ENCODE measurements at regions not wholly inside any gene's neighbourhood (a gene's known extent, or its start where the extent isn't known, plus 50 kb on each side); places are given as distances from the start of the nearest gene placed in this dataset.
"Not testable (repeated sequence)": the region's sequence is repeated elsewhere in the genome, so short reads cannot be mapped to it uniquely, and the experiment has no call there.

DNA sequence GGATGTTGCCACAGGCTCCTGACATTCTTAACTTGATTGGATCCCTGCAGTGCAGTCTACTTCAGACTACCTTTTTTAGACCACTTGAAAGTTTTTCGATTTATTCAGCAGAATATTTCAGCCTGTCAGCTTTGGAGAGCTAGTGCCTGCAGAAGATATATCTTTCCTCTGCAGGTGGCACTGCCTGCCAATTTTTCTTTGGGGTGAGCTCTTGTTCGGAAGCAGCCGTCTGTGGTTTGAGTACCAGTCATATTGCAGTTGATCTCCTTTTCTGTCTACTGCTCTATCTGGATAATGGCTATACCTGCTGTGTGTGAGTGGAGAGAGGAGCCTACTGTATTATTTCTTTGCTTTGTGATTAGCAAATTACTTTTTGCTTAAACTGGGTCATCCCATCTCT, 1486.9 kb downstream of the KHDRBS2 start:
- not testable (repeated sequence) for H3K27me3 ChIP-seq; H3K4me1 ChIP-seq; H3K27ac ChIP-seq; H3K4me3 ChIP-seq; DNase-seq (ENCODE audit: low spot score in 2 of 2); H3K36me3 ChIP-seq; H3K9me3 ChIP-seq
- peak in 1 of 5 experiments; percentile 13 for TF ChIP-seq CTCF (IDR thresholded peaks at IDR 0.05)
- WGBS, 2 donors = 13 to 23% methylated on average over 3 of the region's 3 CpGs

DNA sequence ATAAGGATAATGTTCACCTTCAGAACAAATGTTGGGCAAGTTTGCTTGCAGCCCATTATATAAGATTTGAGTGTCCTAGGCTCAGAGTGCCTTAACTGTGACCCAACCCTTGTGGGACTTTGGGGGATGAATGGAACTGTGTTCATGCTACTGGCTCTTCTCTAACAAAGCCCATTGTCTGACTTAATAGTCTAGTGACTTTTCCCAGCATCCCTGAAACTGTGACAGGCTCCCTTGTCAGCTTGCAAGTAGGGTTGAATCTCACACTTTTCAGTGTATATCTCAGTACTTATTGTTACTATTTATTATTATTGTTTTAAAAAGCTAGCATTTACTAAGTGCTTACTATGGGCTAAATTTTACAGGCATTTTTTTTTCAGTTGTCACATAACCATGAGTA, 1488.2 kb downstream of the KHDRBS2 start:
- not testable (repeated sequence) for H3K9me3 ChIP-seq; H3K27me3 ChIP-seq; H3K36me3 ChIP-seq; H3K27ac ChIP-seq; H3K4me1 ChIP-seq; H3K4me3 ChIP-seq; DNase-seq (ENCODE audit: low spot score in 2 of 2)

GRCh38 chr6:60789601-60790000, 1496.4 kb downstream of the KHDRBS2 start:
- H3K27me3 ChIP-seq = not testable (repeated sequence)
- 89 to 92% methylated on average over 13 of the region's 13 CpGs for WGBS, 2 donors

GRCh38 chr6:60782698-60783464, 1503.1 kb downstream of the KHDRBS2 start:
- H3K36me3 ChIP-seq; H3K4me1 ChIP-seq; H3K4me3 ChIP-seq; DNase-seq (ENCODE audit: low spot score in 2 of 2); H3K9me3 ChIP-seq; H3K27ac ChIP-seq; H3K27me3 ChIP-seq: not testable (repeated sequence)
- 90% methylated on average over 4 of the region's 4 CpGs for WGBS, 2 donors

More at GRCh38 chr6:60789601-60790000, 1496.4 kb downstream of the KHDRBS2 start:
- H3K9me3 ChIP-seq; H3K27ac ChIP-seq; H3K36me3 ChIP-seq; H3K4me1 ChIP-seq; H3K4me3 ChIP-seq; DNase-seq (ENCODE audit: low spot score in 2 of 2): not testable (repeated sequence)

DNA sequence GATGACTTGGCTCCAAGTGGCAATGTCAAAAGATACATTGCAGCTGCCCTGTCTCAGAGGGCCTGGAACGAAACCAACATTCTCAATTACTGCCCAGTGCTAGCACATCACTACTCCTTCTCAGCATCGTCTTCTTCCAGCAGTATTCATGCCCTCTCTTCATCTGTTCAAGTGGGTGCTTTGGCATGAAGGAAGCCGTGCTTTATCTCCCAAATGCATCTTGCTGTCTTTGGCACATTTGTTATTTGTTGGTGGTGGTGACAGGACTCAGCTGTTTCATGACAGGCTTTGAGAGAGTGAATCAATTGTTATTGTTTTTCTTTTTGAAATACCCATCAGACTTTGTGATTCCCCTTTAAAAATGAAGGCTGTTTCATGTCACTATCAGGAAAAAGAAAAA, 1506.4 kb downstream of the KHDRBS2 start:
- DNase-seq (ENCODE audit: low spot score in 2 of 2); H3K4me1 ChIP-seq; H3K4me3 ChIP-seq; H3K27me3 ChIP-seq; H3K36me3 ChIP-seq; H3K27ac ChIP-seq; H3K9me3 ChIP-seq: not testable (repeated sequence)
- WGBS, 2 donors = 66 to 68% methylated on average over 3 of the region's 3 CpGs

- H3K27me3 ChIP-seq; H3K4me3 ChIP-seq; H3K36me3 ChIP-seq; H3K4me1 ChIP-seq; H3K9me3 ChIP-seq; DNase-seq (ENCODE audit: low spot score in 2 of 2); H3K27ac ChIP-seq: not testable (repeated sequence)
- 77 to 85% methylated on average over 4 of the region's 4 CpGs for WGBS, 2 donors
These were observed 1518.1 kb downstream of the KHDRBS2 start for GRCh38 chr6:60767791-60768499.

DNA sequence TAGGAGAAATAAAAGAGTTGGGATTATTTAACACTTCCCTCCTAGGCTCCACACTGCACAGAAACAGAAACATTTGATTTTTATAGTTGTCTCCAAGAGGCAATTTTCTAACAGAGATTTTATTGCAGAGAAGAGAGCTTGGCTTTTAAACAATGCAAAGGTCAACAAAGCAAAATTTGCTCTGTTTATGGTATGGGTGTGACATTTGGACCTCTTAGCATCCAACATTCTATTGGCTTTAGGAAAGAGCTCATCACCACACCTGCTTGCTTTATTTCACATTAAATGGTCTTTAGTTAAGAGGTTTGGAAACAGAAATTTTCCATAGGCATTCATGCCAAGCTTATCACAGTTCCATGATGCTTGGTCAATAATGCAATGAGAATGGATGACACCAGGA, 1520.7 kb downstream of the KHDRBS2 start:
- not testable (repeated sequence) for H3K4me3 ChIP-seq; H3K9me3 ChIP-seq; H3K27me3 ChIP-seq; H3K27ac ChIP-seq; DNase-seq (ENCODE audit: low spot score in 2 of 2); H3K36me3 ChIP-seq; H3K4me1 ChIP-seq

GRCh38 chr6:60763464-60764080, 1522.5 kb downstream of the KHDRBS2 start:
- 35 to 44% methylated on average over 2 to 3 of the region's 4 CpGs for WGBS, 2 donors
- not testable (repeated sequence) for H3K36me3 ChIP-seq; H3K27me3 ChIP-seq; H3K9me3 ChIP-seq; DNase-seq (ENCODE audit: low spot score in 2 of 2); H3K4me3 ChIP-seq; H3K27ac ChIP-seq; H3K4me1 ChIP-seq

DNA sequence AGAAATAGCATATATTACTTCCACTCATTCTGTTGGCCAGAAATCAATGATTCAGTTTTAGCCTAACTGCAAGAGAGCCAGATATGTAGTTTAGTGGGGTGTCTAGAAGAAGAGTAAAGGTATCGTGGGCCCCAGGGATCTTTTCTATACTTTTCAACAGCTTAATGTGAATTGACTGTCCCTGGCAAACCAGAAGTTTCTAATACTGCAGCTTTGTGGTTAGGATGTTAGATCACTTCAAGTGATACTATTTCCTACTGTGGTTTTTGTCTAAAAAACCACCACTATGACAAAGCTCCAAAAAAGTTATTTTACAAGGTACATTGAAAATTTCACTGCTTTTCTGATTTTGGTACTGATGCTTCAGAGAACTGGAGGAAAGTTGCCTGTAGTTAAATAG, 1525.1 kb downstream of the KHDRBS2 start:
- H3K9me3 ChIP-seq; H3K4me3 ChIP-seq; DNase-seq (ENCODE audit: low spot score in 2 of 2); H3K27me3 ChIP-seq; H3K4me1 ChIP-seq; H3K27ac ChIP-seq; H3K36me3 ChIP-seq: not testable (repeated sequence)
- 56 to 78% methylated on average over 1 of the region's 1 CpG for WGBS, 2 donors

DNA sequence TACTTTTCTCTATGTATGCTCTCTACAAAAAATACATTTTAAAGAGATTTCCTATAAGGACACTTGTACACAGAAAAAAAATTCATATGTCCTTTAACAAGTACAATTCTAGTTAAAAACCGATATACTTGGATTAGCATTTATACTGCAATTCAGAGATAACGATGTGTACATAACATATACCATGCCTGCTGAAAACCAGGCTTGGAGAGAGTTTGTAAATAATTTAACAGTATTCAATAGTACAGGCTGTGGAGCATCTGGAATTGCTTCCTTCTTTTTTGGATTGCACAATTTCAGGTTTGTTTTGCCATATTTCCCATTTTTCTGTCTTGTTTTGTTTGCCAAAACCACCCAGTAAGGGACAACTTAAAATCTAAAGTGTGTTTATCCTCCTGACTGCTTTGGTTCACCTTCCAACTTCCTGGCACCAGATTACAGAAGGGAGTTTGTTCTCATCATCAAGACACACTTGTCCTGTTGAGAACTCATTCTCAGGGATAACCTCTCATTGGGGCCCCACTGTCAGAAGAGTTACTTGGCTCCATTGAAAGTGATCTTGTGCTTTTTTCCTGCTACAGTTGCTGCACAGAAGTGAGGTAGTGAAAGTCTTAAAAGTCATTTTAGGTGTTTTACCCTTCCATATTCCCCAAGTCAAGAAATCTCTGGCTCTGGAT, 1526.7 kb downstream of the KHDRBS2 start:
- H3K9me3 ChIP-seq = peaks cover 0 to 12% (median 0%) of the 10 kb centered on the region in 4 donors
- not testable (repeated sequence) for H3K4me1 ChIP-seq; H3K36me3 ChIP-seq; H3K27me3 ChIP-seq; H3K4me3 ChIP-seq; H3K27ac ChIP-seq; DNase-seq (ENCODE audit: low spot score in 2 of 2)
- 78 to 87% methylated on average over 2 of the region's 2 CpGs for WGBS, 2 donors

DNA sequence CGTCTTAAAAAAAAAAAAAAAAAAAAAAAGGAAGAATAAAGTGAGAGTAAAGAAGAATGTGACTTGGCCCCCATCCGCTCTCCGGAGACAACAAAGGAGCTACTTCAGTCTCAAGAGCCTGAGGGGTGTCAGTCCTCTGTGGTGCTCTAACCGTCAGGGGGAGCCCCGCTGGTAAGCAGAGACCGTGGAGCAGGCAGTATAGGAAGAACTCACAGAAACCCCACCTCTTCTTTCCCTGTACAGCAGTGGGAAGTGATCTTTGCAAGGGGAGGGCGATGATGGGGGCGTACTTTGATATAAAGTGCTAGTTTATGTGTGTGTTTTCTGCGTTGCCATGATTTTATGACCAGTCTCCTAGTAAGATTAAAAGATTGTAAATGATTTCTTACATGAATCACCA, 1527.3 kb downstream of the KHDRBS2 start:
- not testable (repeated sequence) for H3K36me3 ChIP-seq; H3K27me3 ChIP-seq; H3K4me1 ChIP-seq; DNase-seq (ENCODE audit: low spot score in 2 of 2); H3K27ac ChIP-seq; H3K4me3 ChIP-seq
- H3K9me3 ChIP-seq = peaks cover 0 to 12% (median 0%) of the 10 kb centered on the region in 4 donors
- 71 to 75% methylated on average over 9 of the region's 9 CpGs for WGBS, 2 donors
